Bronchial epithelial cell (primary cell): ENCODE measurements at regions not wholly inside any gene's neighbourhood (a gene's known extent, or its start where the extent isn't known, plus 50 kb on each side); places are given as distances from the start of the nearest gene placed in this dataset.

Source experiments
- DNase-seq: peaks from one replicate; pipeline ENCODE4 v3.0.0-alpha.2; 2010; ENCODE audit warnings: low read depth
- FAIRE-seq: peaks from 2 replicates; lab custom pipeline; 2011; peaks lifted over from hg19 to GRCh38; lab: Jason Lieb, UNC
- H3K27me3 ChIP-seq: 2 replicates; pipeline ENCODE4 v1.5.1; 2011; ENCODE audit warnings: low read length; ENCODE audit not compliant: control insufficient read depth, insufficient read depth
- H3K36me3 ChIP-seq: 2 replicates; pipeline ENCODE4 v1.5.1; 2011; ENCODE audit warnings: low read length; ENCODE audit not compliant: control insufficient read depth, insufficient read depth
- H3K4me3 ChIP-seq: 2 replicates; pipeline ENCODE4 v1.5.1; 2011; ENCODE audit warnings: mild to moderate bottlenecking, low read depth, low read length, control low read depth
- CTCF ChIP-seq: IDR thresholded peaks from 2 replicates; pipeline ENCODE4 v1.5.1; 2011; ENCODE audit warnings: mild to moderate bottlenecking, moderate library complexity, low read length, control low read depth, inconsistent platforms; ENCODE audit not compliant: insufficient read depth, severe bottlenecking

- Histone ChIP-seq H3K4me3 (no peak overlapping the region), H3K36me3 (no peaks in the 10 kb centered on the region), H3K27me3 (peaks cover under 1% of the 10 kb centered on the region)
- DNase-seq (peak; percentile 17), FAIRE-seq (no peak)
- no peak for TF ChIP-seq CTCF
Observed at GRCh38 chr3:23076437-23076836, 126.7 kb upstream of the UBE2E2 start.

DNA sequence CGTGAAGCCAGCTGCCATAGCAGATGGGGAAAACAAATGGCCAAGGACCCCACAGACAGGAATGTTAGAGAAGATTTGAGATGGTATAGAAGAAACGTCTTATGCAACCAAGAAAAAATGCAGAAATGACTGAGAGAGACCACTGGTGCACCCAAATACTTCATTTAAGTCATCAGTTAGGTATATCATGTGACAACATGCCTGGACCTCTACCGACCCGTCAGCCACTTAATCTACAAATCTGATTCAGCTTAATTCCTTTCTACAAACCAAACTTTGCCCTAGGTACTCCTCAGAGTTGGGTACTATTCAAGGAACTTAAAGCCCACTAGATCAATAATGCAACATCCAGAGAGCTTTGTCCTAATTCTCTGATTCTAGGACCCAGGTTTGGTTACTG is 126.0 kb upstream of the UBE2E2 start:
- FAIRE-seq, result no peak

GRCh38 chr3:23078735-23079134 is 124.4 kb upstream of the UBE2E2 start:
- DNase-seq (no peak), FAIRE-seq (no peak)
- Histone ChIP-seq H3K36me3 (no peaks in the 10 kb centered on the region), H3K27me3 (no peaks in the 10 kb centered on the region), H3K4me3 (no peak overlapping the region)
- no peak for TF ChIP-seq CTCF

More for the DNA sequence above, 126.0 kb upstream of the UBE2E2 start:
- Histone ChIP-seq H3K4me3 (no peak overlapping the region), H3K36me3 (no peaks in the 10 kb centered on the region), H3K27me3 (no peaks in the 10 kb centered on the region)
- DNase-seq, result peak; percentile 75
- TF ChIP-seq CTCF, result no peak

DNA sequence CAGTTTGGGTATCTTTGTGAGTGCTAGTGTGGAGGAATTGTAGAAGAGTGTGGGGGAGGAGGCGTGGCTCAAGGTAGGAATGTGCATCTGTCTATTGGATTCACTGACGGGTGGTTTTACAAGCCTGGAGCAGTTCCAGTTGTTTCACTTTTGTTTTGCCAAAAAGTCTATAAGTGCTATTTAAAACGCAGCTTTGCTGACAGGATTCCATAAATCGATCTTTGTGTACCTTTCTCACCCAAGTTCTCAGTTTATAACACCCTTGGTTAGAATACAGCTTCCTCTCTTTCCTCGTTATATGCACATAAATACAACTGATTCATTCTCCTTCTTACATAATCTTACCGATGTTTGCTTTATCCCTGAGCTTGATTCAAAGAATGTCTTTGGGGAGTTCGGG is 123.2 kb upstream of the UBE2E2 start:
- TF ChIP-seq CTCF, result no peak
- no peaks in the 10 kb centered on the region for H3K36me3 ChIP-seq
- peak; percentile 55 for DNase-seq
- FAIRE-seq, result no peak
- H3K4me3 ChIP-seq, result peak overlapping the region; percentile 8
- no peaks in the 10 kb centered on the region for H3K27me3 ChIP-seq

- Histone ChIP-seq H3K36me3 (no peaks in the 10 kb centered on the region), H3K27me3 (no peaks in the 10 kb centered on the region), H3K4me3 (no peak overlapping the region)
- FAIRE-seq, result no peak
- no peak for DNase-seq
- no peak for TF ChIP-seq CTCF
Observed at GRCh38 chr3:23083701-23084100, 119.4 kb upstream of the UBE2E2 start.

GRCh38 chr3:23084367-23084766 is 118.8 kb upstream of the UBE2E2 start:
- no peak for TF ChIP-seq CTCF
- DNase-seq (no peak), FAIRE-seq (no peak)
- no peak overlapping the region for H3K4me3 ChIP-seq
- H3K27me3 ChIP-seq, result no peaks in the 10 kb centered on the region
- H3K36me3 ChIP-seq, result no peaks in the 10 kb centered on the region
